HG02938 (cell line): ENCODE measurements at regions not wholly inside any gene's neighbourhood (a gene's known extent, or its start where the extent isn't known, plus 50 kb on each side); places are given as distances from the start of the nearest gene placed in this dataset.

Source experiments
- ATAC-seq: cut with Tn5 transposase; IDR thresholded peaks from one replicate; pipeline ENCODE4 v1.9.1; 2021; ENCODE audit warnings: mild to moderate bottlenecking, moderate library complexity; ENCODE audit not compliant: unreplicated experiment

DNA sequence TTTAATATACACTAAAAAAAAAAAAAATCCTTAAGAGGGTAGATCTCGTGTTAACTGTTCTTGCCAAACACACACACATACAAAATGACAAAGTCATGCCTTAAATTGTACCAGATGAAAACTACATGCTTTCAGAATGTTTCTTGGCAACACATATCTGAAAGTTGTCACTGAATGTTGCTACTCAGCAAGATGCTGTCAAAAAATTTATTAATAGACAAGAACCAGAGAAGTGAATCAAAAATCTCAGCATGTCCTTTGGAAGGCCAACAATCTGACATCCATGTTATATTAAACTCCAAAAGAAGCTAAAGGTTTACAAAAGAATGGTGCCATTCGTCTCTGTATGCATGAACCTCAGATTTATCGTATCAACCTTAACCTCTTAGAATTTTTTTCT, 1746.2 kb upstream of the PRR20A start:
- ATAC-seq, result no peak

DNA sequence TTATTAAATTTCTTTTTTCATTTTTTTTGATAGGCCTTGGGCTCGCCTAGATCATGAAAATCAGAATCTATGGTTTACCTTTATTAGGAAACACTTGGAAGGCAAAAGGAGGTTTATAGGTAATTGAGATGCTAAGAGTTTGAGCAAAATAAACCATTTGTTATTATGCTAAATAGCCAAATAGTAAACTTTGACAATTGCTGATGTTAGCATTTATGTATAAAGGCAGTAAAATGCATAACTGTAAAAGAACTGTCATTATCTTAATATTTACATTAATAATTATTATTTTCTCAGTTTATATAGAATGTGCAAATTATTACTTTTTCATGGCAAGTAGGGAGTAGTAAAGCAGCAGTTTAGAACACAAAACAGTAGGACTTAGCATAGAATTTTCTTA, 1737.8 kb upstream of the PRR20A start:
- ATAC-seq, result no peak

DNA sequence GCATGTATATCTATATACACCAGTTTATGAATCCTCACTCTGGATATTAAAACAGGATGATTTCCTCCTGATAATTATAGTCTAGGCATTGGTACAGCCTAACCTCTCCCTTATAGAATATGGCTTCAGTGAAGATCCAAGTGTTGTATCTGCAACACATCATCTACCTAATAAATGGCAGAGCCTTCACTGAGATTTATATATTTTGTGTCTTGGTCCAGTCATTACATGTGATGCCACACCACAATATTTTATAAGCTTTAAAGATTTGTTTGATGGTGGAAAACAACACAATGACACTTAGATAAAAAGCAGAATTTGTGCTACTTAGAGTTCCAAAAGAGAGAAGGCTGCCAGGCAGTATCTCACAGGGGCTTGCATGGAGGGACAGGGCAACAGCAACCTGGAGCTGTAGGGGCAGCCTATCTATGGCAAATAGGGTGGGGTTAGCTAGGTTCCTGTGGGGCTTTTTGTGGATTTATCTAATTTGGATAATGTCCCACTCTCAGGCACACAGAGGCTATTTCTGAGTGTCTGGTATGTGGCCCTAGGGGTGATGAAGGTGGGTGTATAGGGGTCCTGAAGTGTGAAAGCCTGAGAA, 1736.7 kb upstream of the PRR20A start:
- ATAC-seq, result no peak

DNA sequence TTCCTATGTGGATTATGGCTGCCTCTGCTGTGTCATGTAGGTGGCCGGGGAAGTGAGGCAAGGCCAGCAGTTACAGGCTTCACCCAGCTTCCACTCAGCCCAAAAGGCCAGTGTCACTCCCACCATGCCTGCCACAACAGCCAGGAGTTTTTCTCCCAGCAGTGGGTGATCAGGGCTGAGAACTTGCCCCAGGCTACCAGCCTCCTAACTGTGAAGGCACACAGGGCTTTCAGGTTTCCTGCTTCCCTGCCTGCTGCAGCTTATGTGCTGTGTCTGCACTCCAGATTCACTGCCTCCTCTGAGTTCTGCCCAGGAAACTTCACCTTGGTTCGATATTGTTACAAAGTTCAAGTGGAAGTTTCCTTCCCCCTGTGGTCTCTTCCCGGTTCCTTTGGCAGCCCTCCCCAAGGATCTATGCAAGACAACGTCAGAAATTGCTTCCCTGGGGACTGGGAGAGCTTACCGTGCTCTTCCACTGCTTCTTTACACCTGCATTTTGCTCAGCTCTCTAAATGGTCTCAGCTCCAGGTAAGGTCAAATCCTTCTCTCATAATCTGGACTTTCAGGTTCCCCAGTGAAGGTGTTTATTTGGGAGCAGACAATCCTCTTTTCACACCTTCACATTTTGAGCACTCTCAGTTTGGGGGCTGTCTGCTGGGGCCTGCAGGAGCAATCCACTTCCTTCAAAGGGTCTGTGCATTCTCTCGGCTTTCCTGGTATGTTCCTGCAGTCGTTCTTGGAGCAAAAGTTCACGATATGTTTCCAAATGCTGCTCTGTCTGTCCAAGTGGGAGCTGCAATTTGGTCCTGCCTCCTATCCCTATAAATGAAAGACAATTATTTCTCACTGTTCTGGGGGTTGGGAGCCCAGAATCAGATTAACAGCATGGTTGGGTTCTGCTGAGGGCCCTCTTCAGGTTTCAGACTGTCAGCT, 1730.1 kb upstream of the PRR20A start:
- ATAC-seq, result no peak

DNA sequence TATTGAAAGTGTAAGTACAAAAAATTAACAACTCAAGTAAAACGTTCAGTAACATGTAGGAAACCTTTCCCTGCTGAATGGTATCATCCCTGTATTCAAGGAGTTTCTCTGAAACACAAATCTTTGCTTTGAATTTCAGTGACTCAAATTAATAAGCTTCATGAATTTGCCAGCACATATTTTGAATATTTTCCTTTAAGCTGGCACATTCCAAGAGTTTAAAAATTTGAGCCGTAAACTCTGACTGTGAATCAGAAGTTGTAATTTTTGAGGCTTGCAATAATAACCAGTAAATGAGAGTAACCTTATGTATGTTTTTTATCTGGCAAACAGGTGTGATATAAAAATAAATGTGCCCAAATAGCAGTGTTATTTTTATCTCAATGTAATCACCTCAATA, 1722.6 kb upstream of the PRR20A start:
- ATAC-seq, result no peak

DNA sequence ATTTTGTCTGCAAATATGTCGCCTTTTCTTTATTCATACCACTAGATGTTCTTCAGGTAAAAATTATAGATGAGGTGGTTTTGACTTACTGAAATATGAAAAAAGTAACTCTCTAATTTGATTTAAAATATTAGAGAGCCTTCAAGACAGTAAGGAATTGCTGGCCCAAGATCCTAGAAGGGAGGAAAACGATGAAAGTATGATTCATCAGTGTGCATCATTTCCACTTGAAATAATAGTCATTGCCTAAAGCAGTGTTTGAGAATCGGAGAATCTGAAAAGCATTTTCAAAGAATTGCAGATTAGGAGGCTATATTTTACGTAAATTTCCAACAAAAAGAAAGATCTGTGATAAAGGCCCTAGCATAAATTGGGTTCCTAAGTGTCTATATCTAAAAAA, 1707.9 kb upstream of the PRR20A start:
- no peak for ATAC-seq

DNA sequence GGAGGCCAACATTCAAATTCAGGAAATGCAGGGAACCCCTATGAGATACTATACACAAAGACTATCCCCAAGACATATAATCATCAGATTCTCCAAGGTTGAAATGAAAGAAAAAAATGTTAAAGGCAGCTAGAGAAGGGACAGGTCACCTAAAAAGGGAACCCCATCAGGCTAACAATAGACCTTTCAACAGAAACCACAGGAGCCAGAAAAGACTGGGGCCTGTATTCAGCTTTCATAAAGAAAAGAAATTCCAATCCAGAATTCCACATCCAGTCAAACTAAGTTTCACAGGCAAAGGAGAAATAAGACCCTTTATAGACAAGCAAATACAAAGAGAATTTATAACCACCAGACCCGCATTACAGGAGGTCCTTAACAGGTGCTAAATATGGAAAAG, 1703.6 kb upstream of the PRR20A start:
- ATAC-seq, result no peak

DNA sequence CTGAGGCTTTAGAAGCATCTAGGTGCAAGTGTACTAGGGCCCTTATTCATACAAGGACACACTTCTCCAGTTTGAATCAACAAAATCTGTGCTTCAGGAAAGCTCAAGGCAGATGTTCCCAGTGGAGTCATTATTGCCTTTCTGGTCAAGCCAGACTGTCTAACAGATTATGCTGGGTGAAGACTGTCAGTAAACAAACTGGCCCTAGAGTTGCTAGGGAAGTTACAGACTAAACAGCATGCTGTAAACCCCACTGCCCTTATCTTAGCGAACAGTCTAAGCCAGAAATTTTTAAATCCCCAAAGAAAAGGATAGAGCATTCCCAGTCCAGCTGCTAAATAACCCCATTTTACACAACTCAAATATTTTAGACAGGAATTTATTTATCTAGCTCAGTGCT, 1701.3 kb upstream of the PRR20A start:
- no peak for ATAC-seq

DNA sequence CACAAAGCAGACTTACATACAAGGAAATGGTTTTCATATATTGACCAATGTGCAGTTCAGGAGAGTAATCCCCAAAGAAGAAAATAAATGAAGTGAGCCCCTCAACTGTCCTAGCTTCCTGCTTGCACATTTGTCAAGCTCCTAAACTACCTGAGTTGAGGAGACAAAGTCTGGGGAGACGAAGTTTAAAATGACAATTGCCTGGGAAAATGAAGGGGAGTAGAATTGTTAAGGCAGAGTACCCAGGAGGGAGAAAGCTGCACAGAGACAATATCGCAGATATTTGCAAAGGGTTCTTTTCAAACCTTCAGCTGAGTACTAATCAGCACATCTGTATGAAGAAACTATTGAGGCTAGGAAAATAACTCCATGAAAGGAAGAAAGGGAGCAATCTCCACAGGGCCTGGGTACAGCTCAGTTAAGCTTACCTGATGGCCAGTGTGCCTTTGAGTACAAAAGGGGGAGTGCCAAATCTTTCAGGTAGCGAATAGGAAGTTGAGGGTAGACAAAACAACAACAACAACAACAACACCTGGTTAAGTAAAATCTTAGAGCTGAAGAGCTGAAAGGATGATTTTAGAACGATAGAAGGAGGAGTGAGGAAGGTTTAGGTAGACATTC, 1700.1 kb upstream of the PRR20A start:
- ATAC-seq, result no peak

DNA sequence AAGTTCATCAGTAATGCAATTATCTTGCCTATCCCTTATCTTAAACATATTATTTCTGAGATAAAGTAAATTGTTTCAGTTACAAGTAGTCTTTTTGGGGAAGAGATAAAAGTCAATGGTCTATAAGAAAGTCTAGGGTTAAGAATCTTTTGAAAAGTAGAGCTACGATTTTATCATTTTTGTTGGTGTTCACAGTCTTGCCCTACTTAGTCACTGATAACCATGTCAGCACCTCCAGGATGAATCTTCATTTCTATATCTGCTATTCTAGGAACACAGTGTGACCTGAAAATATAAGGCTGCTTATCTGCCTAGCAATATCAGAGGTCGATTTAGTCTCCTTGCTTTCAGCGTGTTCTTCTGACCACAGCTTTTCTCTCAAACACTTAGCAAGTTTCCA, 1676.5 kb upstream of the PRR20A start:
- ATAC-seq, result no peak

DNA sequence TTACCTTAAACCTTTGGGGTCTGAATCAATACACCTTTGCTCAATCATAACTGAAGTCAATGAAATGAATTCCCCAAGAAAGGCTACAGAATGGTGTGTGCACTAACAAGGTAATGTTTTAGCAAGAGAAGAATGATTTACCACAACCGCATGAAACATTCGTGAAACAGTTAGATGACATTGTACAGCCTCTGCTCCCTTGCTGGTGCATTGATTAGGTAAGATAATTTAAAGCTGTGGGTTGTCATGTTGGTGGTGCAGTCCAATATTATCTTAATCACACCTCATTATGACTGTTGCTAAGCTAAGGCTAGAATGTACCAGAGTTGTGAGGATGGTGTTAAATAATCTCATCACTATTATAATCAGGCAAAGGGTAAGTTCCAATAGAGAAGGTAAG, 1673.2 kb upstream of the PRR20A start:
- no peak for ATAC-seq

DNA sequence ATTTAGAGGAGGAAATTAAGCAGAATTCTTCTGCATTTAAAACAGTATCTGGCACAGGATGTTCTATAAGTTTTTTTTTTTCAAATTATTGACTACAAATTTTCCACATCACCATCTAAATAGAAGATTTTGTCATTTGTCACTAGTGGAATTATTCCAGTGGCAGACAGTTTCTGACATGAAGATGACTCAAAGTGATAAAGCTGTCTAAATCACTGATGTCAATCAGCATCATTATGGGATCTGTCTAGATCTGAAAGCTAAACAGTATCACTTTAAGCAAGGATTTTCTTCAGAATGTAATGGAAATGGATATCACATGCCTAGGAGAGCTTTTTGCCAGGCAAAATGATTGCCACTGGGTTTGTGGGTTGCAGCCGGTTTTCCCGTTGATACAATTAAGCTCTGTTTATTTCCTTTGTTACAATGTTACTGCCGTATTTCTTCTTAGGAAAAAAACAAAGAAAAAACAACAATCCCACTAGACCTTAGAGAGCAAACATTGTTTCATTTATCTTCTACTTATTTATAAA, 1657.0 kb upstream of the PRR20A start:
- ATAC-seq, result no peak

DNA sequence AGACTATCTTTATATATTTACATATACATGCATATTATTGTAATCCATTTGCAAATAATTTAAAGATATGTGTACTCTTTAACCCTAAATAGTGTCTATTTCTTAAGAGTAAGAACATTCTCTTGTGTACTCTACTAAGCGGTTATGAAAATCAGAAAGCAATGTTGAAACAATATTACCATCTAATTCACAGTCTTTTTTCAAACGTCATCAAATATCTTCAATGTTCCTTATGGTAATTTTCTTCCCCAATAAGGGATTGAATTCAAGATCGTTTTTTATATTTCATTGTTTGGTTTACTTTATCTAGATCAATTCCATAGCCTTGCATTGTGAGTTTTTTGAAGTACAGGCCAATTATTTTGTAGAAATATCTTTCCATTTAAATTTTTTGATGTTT, 1647.4 kb upstream of the PRR20A start:
- ATAC-seq, result no peak

DNA sequence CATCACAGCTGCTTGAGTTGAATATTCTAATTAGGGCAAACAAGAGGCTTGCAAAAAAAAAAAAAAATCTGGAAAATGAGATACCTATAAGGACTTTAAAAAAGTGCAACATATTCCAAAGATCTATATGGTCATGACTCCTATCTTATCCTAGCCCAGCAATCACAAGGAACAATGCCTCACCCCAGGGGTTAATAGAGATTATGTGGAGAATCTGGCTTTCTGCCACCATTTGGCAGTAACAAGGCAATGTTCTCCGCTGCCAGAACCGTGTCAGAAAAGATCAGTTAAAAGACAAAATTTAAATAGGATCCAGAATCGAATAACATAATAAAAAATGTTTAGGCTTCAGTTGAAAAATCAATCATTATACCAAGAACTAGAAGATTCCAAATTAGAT, 1643.2 kb upstream of the PRR20A start:
- no peak for ATAC-seq

DNA sequence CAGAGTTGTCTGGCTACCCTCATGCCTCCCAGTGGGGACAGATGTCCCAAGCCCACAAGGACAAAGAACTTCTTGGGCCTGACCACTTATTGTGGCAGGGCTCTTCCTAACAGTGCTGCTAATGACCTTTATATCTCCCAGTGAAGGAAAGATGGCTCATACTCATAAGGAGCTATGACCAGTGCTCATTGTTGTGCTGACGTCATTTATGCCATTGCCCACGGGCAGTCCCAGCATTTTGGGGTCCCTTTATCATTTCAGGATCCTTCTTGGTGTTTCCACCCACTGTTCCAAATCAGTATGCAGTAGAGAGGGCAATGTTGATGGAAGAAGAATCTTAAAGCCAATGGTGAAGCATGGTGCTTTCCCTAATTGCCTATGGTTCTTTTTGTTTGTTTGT, 1640.0 kb upstream of the PRR20A start:
- ATAC-seq, result no peak

DNA sequence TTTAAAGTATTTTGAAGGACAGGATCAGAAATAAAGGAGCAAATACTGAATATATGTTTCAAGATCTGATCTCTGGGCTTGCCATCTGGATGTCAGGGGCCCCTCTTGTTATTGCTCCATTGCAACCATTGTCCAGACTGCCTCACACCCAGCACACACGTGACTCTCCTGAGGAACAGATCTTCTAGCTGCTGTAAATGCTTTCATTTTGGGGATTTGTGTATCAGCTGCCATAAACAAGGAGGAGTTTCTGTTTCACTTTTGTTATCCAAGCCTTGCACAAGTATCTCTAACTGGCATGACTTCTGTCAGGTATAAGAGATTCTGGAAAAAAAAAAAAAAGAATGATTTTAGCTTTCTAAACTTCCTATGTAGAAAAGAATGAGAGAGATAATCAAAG, 1624.1 kb upstream of the PRR20A start:
- no peak for ATAC-seq

DNA sequence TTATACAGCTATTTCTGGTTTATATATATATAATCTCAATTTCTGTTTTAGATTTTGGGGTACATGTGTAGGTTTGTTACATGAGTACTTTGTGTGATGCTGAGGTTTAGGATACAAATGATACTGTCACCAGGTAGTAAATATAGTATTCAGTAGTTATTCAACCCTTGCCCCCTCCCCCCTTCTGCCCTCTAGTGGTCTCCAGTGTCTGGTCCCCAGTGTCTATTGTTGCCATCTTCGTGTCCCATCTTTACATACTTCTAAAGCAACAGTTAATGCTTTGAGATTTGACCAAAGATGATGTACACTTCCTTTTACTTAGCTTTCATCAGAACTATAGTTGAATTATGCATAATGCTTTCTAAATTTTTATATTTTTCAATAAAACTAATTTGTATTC, 1623.4 kb upstream of the PRR20A start:
- no peak for ATAC-seq

DNA sequence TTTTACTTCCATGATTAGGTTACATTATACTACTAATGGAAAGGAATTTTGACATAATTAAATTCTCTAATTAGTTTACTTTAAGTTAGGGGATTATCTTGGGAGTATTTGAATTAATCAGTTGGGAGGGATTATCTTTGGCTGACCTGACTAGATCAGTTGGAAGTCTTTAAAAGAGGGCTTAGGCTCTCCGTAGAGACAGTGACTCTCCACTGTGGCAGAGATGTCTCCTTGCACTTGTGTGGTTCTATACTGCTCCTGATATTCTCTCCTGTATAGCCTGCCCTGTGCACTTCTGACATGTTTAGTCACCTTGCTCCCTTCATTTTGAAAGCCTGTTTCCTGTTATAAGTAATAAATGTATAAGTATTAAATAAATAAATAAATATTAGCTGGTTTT, 1612.3 kb upstream of the PRR20A start:
- no peak for ATAC-seq

DNA sequence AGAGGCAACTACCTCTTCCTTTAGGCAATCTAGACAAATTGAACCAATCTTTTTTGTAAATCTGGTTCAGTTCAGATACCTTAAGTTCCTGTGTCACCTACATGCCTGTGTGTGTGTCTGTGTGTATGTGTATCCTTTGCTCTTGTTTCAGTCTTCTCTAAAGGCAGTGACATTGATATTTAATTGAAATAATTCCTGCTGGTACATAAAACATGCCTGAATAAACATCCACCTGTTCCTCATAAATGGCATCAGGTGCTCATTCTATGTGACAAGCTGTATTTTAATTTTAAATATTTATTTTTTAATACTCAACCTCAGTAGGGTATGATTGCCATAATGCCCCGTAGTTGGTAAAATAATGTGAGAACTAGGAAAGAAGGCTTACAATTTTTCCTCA, 1606.4 kb upstream of the PRR20A start:
- ATAC-seq, result no peak

DNA sequence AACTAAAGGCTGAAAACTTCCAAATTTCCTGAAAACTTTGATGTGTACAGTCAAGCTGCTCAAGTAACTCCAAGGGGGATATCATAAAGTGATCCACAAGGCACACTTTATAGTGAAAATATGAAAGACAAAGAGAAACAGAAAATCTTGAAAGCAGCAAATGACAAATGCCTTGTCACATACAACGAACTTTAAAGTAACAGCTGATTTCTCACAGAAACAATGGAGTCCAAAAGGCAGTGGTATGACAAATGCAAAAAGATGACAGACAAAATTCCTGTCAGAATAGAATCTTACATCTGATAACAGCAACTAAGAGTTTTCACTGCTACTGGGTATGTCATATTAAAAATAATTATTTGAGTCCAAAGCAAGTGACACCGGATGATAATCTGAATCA, 1602.3 kb upstream of the PRR20A start:
- ATAC-seq, result no peak

DNA sequence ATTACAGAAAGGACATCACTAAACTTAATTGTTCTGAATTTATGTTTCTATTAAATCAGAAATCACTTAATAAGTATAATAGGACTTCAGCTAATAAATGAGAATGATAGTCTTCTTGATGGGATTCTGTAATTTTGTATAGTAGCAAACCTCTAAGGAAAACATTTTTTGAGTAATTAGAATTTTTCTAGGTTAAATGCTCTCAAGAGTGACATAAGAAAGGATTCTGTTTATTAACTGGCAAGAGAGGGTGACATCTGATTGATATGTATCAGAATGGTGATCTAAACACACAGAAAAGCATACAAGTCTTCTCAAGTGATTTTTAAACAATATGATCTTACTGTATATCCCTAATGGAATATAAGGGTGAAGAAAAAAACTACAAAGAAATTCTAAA, 1597.7 kb upstream of the PRR20A start:
- ATAC-seq, result no peak

DNA sequence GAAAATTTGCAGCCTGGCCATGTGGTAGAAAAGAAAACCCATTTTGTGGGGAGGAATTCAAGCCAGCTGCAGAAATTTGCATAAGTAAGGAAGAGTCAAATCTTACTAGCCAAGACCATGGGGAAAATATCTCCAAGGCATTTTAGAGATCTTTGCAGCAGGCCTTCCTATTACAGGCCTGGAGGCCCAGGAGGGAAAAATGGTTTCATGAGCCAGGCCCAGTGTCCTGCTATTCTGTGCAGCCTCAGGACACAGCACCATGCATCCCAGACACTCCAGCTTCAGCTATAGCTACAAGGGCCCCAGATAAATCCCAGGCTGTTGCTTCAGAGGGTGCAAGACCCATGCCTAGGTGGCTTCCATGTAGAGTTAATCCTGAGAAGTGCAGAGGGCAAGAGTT, 1590.1 kb upstream of the PRR20A start:
- ATAC-seq, result no peak
